Activated naive CD4-positive, alpha-beta T cell treated with anti-CD3 and anti-CD28 coated beads, Interleukin-2, amount 10 ng/mL, durations not matched to agents 7 days and 5 days (primary cell): ENCODE measurements at regions not wholly inside any gene's neighbourhood (a gene's known extent, or its start where the extent isn't known, plus 50 kb on each side); places are given as distances from the start of the nearest gene placed in this dataset.
"Not testable (repeated sequence)": the region's sequence is repeated elsewhere in the genome, so short reads cannot be mapped to it uniquely, and the experiment has no call there.

Experiments
- CTCF ChIA-PET: fragments of 350-600 bp; sonication (Branson Sonifier 250); formaldehyde crosslinking; loops from one replicate; lab custom pipeline; 2021; ENCODE audit warnings: antibody characterized with exemption; lab: Charles Lee
- DNase-seq: peaks from one replicate; pipeline ENCODE4 v3.0.0-alpha.2; 2020
- H3K27ac Mint-ChIP-seq: one replicate; pipeline ENCODE4 v1.8.0; 2021; ENCODE audit warnings: mild to moderate bottlenecking, moderate library complexity, mixed read lengths
- H3K27me3 Mint-ChIP-seq: one replicate; pipeline ENCODE4 v1.8.0; 2021; ENCODE audit warnings: mild to moderate bottlenecking, mixed read lengths
- H3K36me3 Mint-ChIP-seq: one replicate; pipeline ENCODE4 v1.8.0; 2021; ENCODE audit warnings: mixed read lengths
- H3K4me1 Mint-ChIP-seq: one replicate; pipeline ENCODE4 v1.8.0; 2021; ENCODE audit warnings: mixed read lengths
- H3K4me3 Mint-ChIP-seq: one replicate; pipeline ENCODE4 v1.8.0; 2021; ENCODE audit warnings: mild to moderate bottlenecking, moderate library complexity, mixed read lengths
- H3K9me3 Mint-ChIP-seq: one replicate; pipeline ENCODE4 v1.8.0; 2021; ENCODE audit warnings: mixed read lengths

DNA sequence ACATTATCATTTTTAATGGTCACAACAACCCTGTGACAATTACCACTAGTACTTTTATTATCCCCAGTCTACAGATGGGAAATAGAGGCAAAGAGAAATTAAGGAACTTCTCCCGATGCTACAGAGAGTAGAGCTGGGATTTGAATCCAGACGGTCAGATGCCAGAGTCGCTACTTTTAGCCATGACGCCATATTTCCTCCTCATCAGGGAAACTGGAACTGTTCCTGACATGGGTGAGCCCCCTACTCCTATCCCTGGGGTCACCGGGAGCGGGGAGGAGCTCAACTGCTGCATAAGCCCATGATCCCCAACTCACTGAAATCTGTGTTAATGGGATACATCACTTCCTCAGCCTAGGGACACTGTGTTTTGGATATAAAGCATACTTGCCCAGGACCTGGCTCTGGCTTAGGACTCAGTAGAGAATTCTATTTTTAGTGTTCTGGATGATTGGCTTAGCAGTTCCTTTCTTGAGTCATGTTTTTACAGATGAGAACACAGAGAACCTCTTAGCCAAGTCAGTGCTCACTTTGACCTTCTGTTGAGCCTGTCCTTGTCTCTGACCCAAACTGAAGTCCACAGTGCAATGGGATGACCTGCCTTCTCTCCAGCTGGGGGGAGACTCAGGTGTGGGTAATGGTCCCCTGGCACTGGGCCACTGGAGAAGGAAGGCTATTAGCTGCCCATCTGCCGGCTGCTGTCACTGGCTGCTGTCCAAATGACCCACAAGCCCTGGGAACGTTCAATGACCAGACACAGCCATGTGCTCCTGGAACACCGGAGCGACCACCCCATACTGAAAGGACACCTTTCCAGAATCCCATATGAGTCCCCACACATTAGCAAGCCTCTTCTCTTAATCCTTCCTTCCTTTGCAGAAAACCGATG, 90.8 kb upstream of the SHISA3 start:
- Mint-ChIP-seq H3K4me1 (no peaks in the 10 kb centered on the region), H3K27me3 (peaks cover 10% of the 10 kb centered on the region), H3K4me3 (no peak overlapping the region), H3K36me3 (no peaks in the 10 kb centered on the region), H3K27ac (no peak overlapping the region), H3K9me3 (no peaks in the 10 kb centered on the region)
- DNase-seq = no peak
- CTCF ChIA-PET = no interaction called here

DNA sequence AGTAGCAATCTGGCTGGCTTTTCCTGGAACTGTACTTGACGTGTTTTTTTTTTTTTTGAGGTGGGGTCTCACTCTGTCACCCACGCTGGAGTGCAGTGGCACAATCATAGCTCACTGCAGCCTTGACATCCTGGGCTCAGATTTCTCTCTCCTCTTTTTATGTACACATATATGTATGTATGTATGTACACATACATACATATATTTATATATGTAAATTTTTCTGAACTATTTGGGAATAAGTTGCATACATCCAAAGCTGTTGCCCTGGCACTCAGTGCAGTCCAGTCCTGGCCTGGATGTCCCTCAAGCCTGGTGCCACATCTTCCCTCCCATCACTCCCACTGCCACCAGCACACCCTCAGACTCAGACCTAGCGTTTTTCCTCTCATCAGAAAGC, 89.0 kb upstream of the SHISA3 start:
- CTCF ChIA-PET = no interaction called here
- Mint-ChIP-seq H3K9me3 (no peaks in the 10 kb centered on the region), H3K27me3 (peaks cover 4% of the 10 kb centered on the region), H3K27ac (no peak overlapping the region), H3K36me3 (no peaks in the 10 kb centered on the region), H3K4me3 (no peak overlapping the region), H3K4me1 (no peaks in the 10 kb centered on the region)
- DNase-seq = no peak

DNA sequence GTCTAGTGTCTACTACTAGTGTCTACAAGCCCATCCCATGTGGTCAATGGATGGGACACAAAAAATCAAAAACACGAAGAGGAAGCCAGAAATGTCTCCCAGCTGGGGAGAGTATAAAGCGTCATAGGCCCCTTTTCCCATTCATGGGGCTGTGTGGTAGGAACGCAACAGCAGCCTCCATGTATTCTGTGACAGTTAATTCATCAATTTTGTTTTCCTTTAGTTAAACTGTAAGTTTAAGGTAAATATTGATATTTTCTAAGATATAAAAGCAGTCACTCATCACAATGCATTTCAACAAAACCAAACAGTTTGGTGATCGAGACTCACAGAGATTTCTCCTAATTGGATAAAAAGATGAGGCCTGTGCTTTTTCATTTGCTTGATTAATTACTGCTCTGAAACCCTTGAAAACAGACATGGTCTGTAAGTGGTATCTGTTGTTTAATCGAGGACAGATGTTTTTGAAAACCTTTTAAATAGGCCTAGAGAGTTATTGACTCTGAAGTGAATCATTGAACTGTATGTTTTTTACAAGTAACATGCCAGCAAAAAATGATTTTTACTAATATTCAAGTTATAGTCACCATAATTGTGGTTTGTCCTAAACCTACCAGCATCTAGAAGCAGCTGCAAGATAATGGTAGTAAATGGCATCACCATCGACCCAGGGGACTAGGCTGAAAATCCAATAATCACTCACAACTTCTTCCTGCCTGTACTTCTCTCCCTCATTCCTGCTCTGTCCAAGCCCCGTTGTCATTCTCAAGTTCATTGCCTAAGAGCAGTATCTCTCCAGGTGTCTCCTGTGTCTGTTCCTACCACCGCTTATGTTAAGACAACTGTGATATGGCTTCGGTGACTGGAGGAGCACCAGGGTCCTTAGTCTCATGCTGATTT, 87.7 kb upstream of the SHISA3 start:
- Mint-ChIP-seq H3K36me3 (no peaks in the 10 kb centered on the region), H3K4me3 (no peak overlapping the region), H3K27me3 (peaks cover 4% of the 10 kb centered on the region), H3K9me3 (no peaks in the 10 kb centered on the region), H3K4me1 (no peaks in the 10 kb centered on the region), H3K27ac (no peak overlapping the region)
- CTCF ChIA-PET = no interaction called here
- no peak for DNase-seq

DNA sequence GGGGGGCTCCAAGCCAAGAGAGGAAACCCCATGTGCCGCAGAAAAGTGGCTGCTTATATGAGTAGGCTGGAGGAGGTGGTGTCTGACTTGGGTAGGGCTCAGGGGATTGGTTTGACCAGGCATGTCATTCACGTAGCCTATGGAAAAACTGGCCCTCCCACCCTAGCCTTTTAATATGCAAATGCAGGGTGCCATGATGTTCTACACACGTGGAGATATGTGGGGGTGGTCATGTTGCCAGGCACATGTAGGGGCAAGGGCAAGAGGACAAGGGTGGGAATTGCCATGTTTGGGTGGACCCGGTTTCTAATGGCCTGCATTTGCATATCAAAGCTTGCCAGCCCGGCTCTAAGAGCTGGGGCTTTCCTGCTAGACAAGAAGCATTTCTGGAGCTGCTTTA, 86.9 kb upstream of the SHISA3 start:
- no peak for DNase-seq
- CTCF ChIA-PET = no interaction called here
- H3K27ac Mint-ChIP-seq = no peak overlapping the region
- peaks cover 4% of the 10 kb centered on the region for H3K27me3 Mint-ChIP-seq
- no peak overlapping the region for H3K4me3 Mint-ChIP-seq
- no peaks in the 10 kb centered on the region for H3K36me3 Mint-ChIP-seq
- no peaks in the 10 kb centered on the region for H3K4me1 Mint-ChIP-seq
- H3K9me3 Mint-ChIP-seq = no peaks in the 10 kb centered on the region

- Mint-ChIP-seq H3K9me3 (no peaks in the 10 kb centered on the region), H3K36me3 (no peaks in the 10 kb centered on the region), H3K27me3 (peaks cover 7% of the 10 kb centered on the region), H3K4me1 (no peaks in the 10 kb centered on the region), H3K4me3 (no peak overlapping the region), H3K27ac (no peak overlapping the region)
- CTCF ChIA-PET = no interaction called here
- no peak for DNase-seq
Observed at GRCh38 chr4:42310806-42311205, 86.5 kb upstream of the SHISA3 start.

DNA sequence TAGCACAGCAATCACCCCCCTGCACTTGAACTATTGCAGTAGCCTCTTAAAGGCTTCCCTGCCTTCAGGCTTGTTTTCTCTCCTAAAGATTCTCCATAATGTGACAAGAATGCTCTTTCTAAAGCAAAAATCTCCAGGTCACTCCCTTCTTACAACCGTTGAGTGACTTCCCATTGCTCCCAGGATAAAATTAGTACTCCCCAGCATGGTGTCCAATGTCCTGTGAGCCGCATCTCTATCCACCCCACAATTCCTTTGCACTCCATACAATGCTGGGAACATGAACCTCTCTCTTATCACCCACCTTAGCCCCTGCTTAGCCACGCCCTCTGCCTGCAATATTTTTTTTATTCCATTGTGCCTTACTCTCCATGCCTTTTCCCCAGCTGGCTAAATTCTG, 85.7 kb upstream of the SHISA3 start:
- Mint-ChIP-seq H3K27ac (no peak overlapping the region), H3K4me1 (no peaks in the 10 kb centered on the region), H3K4me3 (no peak overlapping the region), H3K9me3 (no peaks in the 10 kb centered on the region), H3K36me3 (no peaks in the 10 kb centered on the region), H3K27me3 (peaks cover 9% of the 10 kb centered on the region)
- DNase-seq = no peak
- CTCF ChIA-PET = no interaction called here

- H3K27ac Mint-ChIP-seq, H3K4me1 Mint-ChIP-seq, DNase-seq, CTCF ChIA-PET, H3K36me3 Mint-ChIP-seq, H3K4me3 Mint-ChIP-seq, H3K27me3 Mint-ChIP-seq, H3K9me3 Mint-ChIP-seq: not testable (repeated sequence)
Observed at GRCh38 chr4:42313420-42313819, 83.9 kb upstream of the SHISA3 start.

DNA sequence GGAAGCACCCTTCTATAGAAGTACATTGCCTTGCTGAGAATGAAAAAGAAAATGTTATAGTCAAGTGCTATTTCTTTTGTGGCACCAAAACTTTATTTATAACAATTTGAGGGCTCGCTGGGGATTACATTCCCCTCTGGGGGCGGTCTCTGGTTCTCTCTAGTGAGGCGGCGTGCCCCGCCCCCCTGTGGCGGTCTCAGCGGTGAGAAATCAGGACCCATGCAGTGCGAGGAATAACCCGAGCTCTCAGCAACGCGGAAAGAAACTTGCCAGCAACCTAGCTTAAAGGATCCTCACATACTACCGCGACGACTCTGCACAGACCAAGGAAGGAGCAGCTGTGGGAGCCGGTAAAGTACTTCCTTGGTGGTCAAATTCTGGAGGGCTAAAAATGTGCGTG, 83.4 kb upstream of the SHISA3 start:
- Mint-ChIP-seq H3K4me1 (no peaks in the 10 kb centered on the region), H3K27me3 (peaks cover 9% of the 10 kb centered on the region), H3K27ac (no peak overlapping the region), H3K36me3 (no peaks in the 10 kb centered on the region), H3K4me3 (no peak overlapping the region), H3K9me3 (no peaks in the 10 kb centered on the region)
- no peak for DNase-seq
- CTCF ChIA-PET = no interaction called here

DNA sequence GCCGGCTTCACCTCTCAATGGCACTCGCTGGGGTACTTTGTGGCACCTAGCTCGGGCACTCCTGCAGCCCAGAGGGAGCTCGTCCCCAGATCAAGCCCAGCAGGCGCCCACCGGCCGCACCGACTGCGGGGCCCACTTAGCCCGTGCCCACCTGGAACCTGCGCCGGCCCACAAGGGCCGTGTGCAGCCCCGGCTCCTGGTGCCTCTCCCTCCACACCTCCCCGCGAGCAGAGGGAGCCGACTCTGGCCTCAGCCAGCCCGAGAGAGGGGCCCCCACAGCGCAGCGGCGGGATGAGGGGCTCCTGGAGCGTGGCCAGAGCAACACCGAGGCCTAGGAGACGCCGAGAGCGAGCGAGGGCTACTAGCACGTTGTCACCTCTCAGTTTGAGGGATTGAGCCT, 82.1 kb upstream of the SHISA3 start:
- CTCF ChIA-PET = interaction anchor here (0.6 kb wide), 1 partner anchor 755 kb away, joined by 3 read pairs; no protein-coding TSS in a partner anchor
- Mint-ChIP-seq H3K36me3 (no peaks in the 10 kb centered on the region), H3K27ac (no peak overlapping the region), H3K4me1 (no peaks in the 10 kb centered on the region), H3K9me3 (no peaks in the 10 kb centered on the region), H3K27me3 (peaks cover 9% of the 10 kb centered on the region), H3K4me3 (no peak overlapping the region)
- no peak for DNase-seq

- CTCF ChIA-PET = no interaction called here
- H3K4me3 Mint-ChIP-seq = no peak overlapping the region
Observed at GRCh38 chr4:42320822-42321388, 76.4 kb upstream of the SHISA3 start.

GRCh38 chr4:42326040-42326439, 71.2 kb upstream of the SHISA3 start:
- DNase-seq = no peak
- CTCF ChIA-PET = no interaction called here
- no peak overlapping the region for H3K4me3 Mint-ChIP-seq
- H3K36me3 Mint-ChIP-seq = no peaks in the 10 kb centered on the region
- peaks cover 5% of the 10 kb centered on the region for H3K27me3 Mint-ChIP-seq
- no peaks in the 10 kb centered on the region for H3K9me3 Mint-ChIP-seq
- H3K27ac Mint-ChIP-seq = no peak overlapping the region
- H3K4me1 Mint-ChIP-seq = no peaks in the 10 kb centered on the region

More at GRCh38 chr4:42320822-42321388, 76.4 kb upstream of the SHISA3 start:
- no peaks in the 10 kb centered on the region for H3K9me3 Mint-ChIP-seq
- no peak for DNase-seq
- H3K27me3 Mint-ChIP-seq = peaks cover under 1% of the 10 kb centered on the region
- H3K36me3 Mint-ChIP-seq = no peaks in the 10 kb centered on the region
- H3K27ac Mint-ChIP-seq = no peak overlapping the region
- no peaks in the 10 kb centered on the region for H3K4me1 Mint-ChIP-seq

DNA sequence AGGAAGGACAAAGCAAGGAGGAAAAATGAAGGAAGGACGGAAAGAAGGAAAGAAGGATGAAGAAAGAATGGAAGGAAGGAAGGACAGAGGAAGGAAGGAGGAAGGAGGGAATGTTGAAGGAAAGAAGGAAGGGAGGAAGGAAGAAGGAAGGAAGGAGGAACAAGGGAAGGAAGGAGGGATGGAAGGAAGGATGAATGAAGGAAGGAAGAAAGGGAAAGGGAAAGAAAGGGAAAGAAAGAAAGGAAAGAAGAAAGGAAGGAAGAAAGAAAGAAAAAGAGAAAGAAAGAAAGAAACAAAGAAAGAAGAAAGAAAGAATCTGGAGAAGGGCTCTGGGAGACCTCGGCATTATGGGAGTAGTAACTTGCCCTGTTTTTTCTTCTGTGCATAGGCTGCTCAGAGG, 70.8 kb upstream of the SHISA3 start:
- no peaks in the 10 kb centered on the region for H3K36me3 Mint-ChIP-seq
- H3K4me3 Mint-ChIP-seq = no peak overlapping the region
- DNase-seq = no peak
- no peaks in the 10 kb centered on the region for H3K9me3 Mint-ChIP-seq
- CTCF ChIA-PET = no interaction called here
- H3K4me1 Mint-ChIP-seq = no peaks in the 10 kb centered on the region
- peaks cover 5% of the 10 kb centered on the region for H3K27me3 Mint-ChIP-seq
- H3K27ac Mint-ChIP-seq = peak overlapping the region; percentile 58

DNA sequence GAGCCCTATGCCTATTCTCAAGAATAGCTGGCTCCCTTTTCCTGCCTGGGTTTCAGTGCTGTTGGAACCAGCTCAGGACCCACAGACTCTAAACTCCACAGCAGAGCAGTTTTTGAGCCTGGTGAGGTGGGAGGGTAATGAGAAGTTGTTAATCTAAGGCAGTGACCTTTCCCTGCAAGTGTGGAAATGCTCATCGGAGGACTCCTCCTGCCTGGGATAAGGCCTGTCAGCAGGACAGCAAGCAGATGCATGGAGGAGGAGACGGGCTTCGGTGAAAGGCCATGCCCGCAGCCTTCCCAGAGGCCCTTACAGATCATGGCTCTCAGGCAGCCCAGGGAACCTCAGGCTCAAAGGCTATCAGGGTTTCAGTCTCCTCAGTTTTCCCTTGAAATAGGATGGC, 70.0 kb upstream of the SHISA3 start:
- H3K27me3 Mint-ChIP-seq = peaks cover 10% of the 10 kb centered on the region
- DNase-seq = no peak
- H3K36me3 Mint-ChIP-seq = no peaks in the 10 kb centered on the region
- CTCF ChIA-PET = no interaction called here
- no peak overlapping the region for H3K27ac Mint-ChIP-seq
- no peak overlapping the region for H3K4me3 Mint-ChIP-seq
- H3K4me1 Mint-ChIP-seq = no peaks in the 10 kb centered on the region
- no peaks in the 10 kb centered on the region for H3K9me3 Mint-ChIP-seq

DNA sequence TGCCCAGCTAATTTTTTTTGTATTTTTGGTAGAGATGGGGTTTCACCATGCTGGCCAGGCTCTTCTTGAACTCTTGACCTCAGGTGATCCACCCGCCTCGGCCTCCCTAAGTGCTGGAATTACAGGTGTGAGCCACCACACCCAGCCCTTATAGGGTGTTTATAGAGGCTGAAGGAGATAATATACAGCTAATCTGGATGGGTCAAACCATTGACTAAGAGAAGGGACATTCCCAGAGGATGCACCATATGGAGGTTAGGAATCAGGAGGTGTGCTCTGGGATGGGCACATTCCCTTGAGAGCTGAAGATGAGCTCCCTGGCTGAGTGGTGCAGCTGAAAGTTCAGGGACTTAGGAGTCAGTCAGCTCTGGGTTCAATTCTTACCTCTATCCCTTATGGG, 68.3 kb upstream of the SHISA3 start:
- Mint-ChIP-seq H3K4me1 (no peaks in the 10 kb centered on the region), H3K36me3 (no peaks in the 10 kb centered on the region), H3K27me3 (peaks cover 19% of the 10 kb centered on the region), H3K4me3 (no peak overlapping the region), H3K27ac (no peak overlapping the region), H3K9me3 (no peaks in the 10 kb centered on the region)
- no peak for DNase-seq
- CTCF ChIA-PET = no interaction called here
